ENCODE measurements at regions not wholly inside any gene's neighbourhood (a gene's known extent, or its start where the extent isn't known, plus 50 kb on each side); places are given as distances from the start of the nearest gene placed in this dataset.

- H3F3A ChIP-seq (ENCODE audit: control insufficient read depth, insufficient read depth), result no peaks in the 10 kb centered on the region
- no peaks in the 10 kb centered on the region for H3K79me2 ChIP-seq (ENCODE audit: control insufficient read depth, low read length)
- H3K9me3 ChIP-seq (ENCODE audit: control insufficient read depth, insufficient read depth, low read length), result no peaks in the 10 kb centered on the region
- H3K27me3 ChIP-seq (ENCODE audit: control insufficient read depth, low read length), result no peaks in the 10 kb centered on the region
- no peaks in the 10 kb centered on the region for H3K4me1 ChIP-seq (ENCODE audit: control insufficient read depth, low read length)
- H4K20me1 ChIP-seq (ENCODE audit: control insufficient read depth, insufficient read depth, low read depth, low read length), result no peaks in the 10 kb centered on the region
- no peaks in the 10 kb centered on the region for H3K36me3 ChIP-seq (ENCODE audit: control insufficient read depth, low read length)
- TF ChIP-seq CTCF (IDR thresholded peaks at IDR 0.05; ENCODE audit: low read depth, low read length, poor library complexity, severe bottlenecking) (no peak), EZH2phosphoT487 (IDR thresholded peaks at IDR 0.05; ENCODE audit: borderline replicate concordance, low read length) (no peak)
- no peaks in the 10 kb centered on the region for H3K9me2 ChIP-seq (replicated peaks; ENCODE audit: control insufficient read depth, low read length)
- H3K4me2 ChIP-seq (ENCODE audit: low read length), result no peak overlapping the region
- no peak overlapping the region for H3K4me3 ChIP-seq (ENCODE audit: low read length)
- no peak overlapping the region for H3K27ac ChIP-seq (ENCODE audit: low read depth, low read length)
Measured at GRCh38 chr19:30268601-30269000, 103.6 kb upstream of the ZNF536 start.

GRCh38 chr19:30269638-30270037, 102.5 kb upstream of the ZNF536 start:
- H3K9me3 ChIP-seq (ENCODE audit: control insufficient read depth, insufficient read depth, low read length), result no peaks in the 10 kb centered on the region
- no peaks in the 10 kb centered on the region for H4K20me1 ChIP-seq (ENCODE audit: control insufficient read depth, insufficient read depth, low read depth, low read length)
- H3K9me2 ChIP-seq (replicated peaks; ENCODE audit: control insufficient read depth, low read length), result no peaks in the 10 kb centered on the region
- no peak overlapping the region for H3K4me3 ChIP-seq (ENCODE audit: low read length)
- no peaks in the 10 kb centered on the region for H3F3A ChIP-seq (ENCODE audit: control insufficient read depth, insufficient read depth)
- no peaks in the 10 kb centered on the region for H3K4me1 ChIP-seq (ENCODE audit: control insufficient read depth, low read length)
- no peaks in the 10 kb centered on the region for H3K79me2 ChIP-seq (ENCODE audit: control insufficient read depth, low read length)
- no peaks in the 10 kb centered on the region for H3K27me3 ChIP-seq (ENCODE audit: control insufficient read depth, low read length)
- no peak overlapping the region for H3K4me2 ChIP-seq (ENCODE audit: low read length)
- no peaks in the 10 kb centered on the region for H3K36me3 ChIP-seq (ENCODE audit: control insufficient read depth, low read length)
- no peak overlapping the region for H3K27ac ChIP-seq (ENCODE audit: low read depth, low read length)
- TF ChIP-seq CTCF (IDR thresholded peaks at IDR 0.05; ENCODE audit: low read depth, low read length, poor library complexity, severe bottlenecking) (no peak), EZH2phosphoT487 (IDR thresholded peaks at IDR 0.05; ENCODE audit: borderline replicate concordance, low read length) (no peak)

DNA sequence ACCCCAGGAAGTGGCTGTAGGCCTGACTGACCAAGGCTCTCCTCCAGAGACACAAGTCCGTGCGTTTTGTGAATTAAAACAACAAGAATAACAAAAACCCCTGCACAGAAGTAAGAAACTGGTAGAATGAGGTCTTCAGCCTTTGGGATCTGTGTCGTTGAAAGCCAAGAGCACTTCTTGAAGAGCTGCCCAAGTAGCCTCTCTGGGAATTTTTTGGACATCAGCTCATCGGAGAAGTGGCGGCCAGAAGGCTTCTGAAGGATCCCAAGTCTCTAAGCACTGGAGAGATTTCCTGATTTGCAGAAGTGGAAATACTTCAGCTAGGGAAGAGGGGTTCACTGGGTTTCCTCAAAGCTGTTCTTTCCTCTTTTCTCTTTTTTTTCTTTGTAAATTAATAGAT, 100.4 kb upstream of the ZNF536 start:
- Histone ChIP-seq H3K4me3 (ENCODE audit: low read length) (no peak overlapping the region), H4K20me1 (ENCODE audit: control insufficient read depth, insufficient read depth, low read depth, low read length) (no peaks in the 10 kb centered on the region), H3K79me2 (ENCODE audit: control insufficient read depth, low read length) (no peaks in the 10 kb centered on the region), H3K9me2 (replicated peaks; ENCODE audit: control insufficient read depth, low read length) (no peaks in the 10 kb centered on the region), H3K4me1 (ENCODE audit: control insufficient read depth, low read length) (no peaks in the 10 kb centered on the region), H3F3A (ENCODE audit: control insufficient read depth, insufficient read depth) (no peaks in the 10 kb centered on the region), H3K27me3 (ENCODE audit: control insufficient read depth, low read length) (no peaks in the 10 kb centered on the region), H3K9me3 (ENCODE audit: control insufficient read depth, insufficient read depth, low read length) (no peaks in the 10 kb centered on the region), H3K36me3 (ENCODE audit: control insufficient read depth, low read length) (no peaks in the 10 kb centered on the region), H3K4me2 (ENCODE audit: low read length) (no peak overlapping the region), H3K27ac (ENCODE audit: low read depth, low read length) (no peak overlapping the region)
- no peak for TF ChIP-seq EZH2phosphoT487 (IDR thresholded peaks at IDR 0.05; ENCODE audit: borderline replicate concordance, low read length)

GRCh38 chr19:30272554-30272953, 99.6 kb upstream of the ZNF536 start:
- TF ChIP-seq CTCF (IDR thresholded peaks at IDR 0.05; ENCODE audit: low read depth, low read length, poor library complexity, severe bottlenecking), result no peak
- TF ChIP-seq EZH2phosphoT487 (IDR thresholded peaks at IDR 0.05; ENCODE audit: borderline replicate concordance, low read length), result no peak
- H3K4me3 ChIP-seq (ENCODE audit: low read length), result no peak overlapping the region
- H3K4me1 ChIP-seq (ENCODE audit: control insufficient read depth, low read length), result no peaks in the 10 kb centered on the region
- no peaks in the 10 kb centered on the region for H3K27me3 ChIP-seq (ENCODE audit: control insufficient read depth, low read length)
- H4K20me1 ChIP-seq (ENCODE audit: control insufficient read depth, insufficient read depth, low read depth, low read length), result no peaks in the 10 kb centered on the region
- no peaks in the 10 kb centered on the region for H3K79me2 ChIP-seq (ENCODE audit: control insufficient read depth, low read length)
- no peaks in the 10 kb centered on the region for H3K9me2 ChIP-seq (replicated peaks; ENCODE audit: control insufficient read depth, low read length)
- H3K9me3 ChIP-seq (ENCODE audit: control insufficient read depth, insufficient read depth, low read length), result no peaks in the 10 kb centered on the region
- H3K27ac ChIP-seq (ENCODE audit: low read depth, low read length), result no peak overlapping the region
- no peaks in the 10 kb centered on the region for H3F3A ChIP-seq (ENCODE audit: control insufficient read depth, insufficient read depth)
- H3K36me3 ChIP-seq (ENCODE audit: control insufficient read depth, low read length), result no peaks in the 10 kb centered on the region
- H3K4me2 ChIP-seq (ENCODE audit: low read length), result no peak overlapping the region

All from DOHH2 (cell line).